HG03025 (cell line): ENCODE measurements at regions not wholly inside any gene's neighbourhood (a gene's known extent, or its start where the extent isn't known, plus 50 kb on each side); places are given as distances from the start of the nearest gene placed in this dataset.
"Not testable (repeated sequence)": the region's sequence is repeated elsewhere in the genome, so short reads cannot be mapped to it uniquely, and the experiment has no call there.

Experiments used
- ATAC-seq: cut with Tn5 transposase; IDR thresholded peaks from one replicate; pipeline ENCODE4 v1.9.1; 2021; ENCODE audit warnings: mild to moderate bottlenecking, moderate library complexity; ENCODE audit not compliant: unreplicated experiment, low FRiP score

DNA sequence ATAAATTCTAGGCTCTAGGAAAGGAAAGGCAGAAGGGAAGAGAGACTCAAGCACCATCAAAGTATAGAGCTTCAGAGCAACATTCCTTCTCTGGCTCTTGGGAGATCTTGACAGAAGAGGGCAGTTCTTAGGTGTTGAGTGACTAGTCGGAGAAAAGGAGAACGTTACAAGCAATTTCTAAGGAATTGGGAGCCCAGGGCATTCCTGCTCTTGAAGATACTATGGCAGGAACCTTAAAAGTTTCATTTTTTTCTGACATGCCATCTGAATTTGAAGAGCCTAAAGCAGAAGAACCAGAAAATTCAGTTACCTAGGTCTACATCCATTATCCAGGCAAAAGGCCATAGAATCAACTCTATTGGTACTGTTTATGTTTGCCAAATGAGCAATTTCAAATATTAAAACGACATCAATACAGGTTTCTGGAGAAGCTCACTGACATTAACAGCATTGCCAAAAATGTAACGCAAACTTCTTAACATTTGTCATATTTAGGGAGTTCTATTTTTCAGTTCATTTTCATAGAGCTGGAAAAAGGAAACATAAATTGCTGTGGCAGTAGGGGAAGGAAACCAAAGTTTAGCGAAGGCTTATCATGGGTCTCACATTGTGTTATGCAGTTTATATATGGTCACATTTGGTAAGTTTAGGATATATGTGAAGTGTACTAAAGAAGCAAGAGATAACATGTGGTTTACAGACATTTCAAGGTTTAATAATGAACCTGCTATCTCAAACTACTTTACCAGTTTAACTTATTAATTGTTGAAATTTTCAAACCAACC, 210.1 kb upstream of the NRIP1 start:
- no peak for ATAC-seq

DNA sequence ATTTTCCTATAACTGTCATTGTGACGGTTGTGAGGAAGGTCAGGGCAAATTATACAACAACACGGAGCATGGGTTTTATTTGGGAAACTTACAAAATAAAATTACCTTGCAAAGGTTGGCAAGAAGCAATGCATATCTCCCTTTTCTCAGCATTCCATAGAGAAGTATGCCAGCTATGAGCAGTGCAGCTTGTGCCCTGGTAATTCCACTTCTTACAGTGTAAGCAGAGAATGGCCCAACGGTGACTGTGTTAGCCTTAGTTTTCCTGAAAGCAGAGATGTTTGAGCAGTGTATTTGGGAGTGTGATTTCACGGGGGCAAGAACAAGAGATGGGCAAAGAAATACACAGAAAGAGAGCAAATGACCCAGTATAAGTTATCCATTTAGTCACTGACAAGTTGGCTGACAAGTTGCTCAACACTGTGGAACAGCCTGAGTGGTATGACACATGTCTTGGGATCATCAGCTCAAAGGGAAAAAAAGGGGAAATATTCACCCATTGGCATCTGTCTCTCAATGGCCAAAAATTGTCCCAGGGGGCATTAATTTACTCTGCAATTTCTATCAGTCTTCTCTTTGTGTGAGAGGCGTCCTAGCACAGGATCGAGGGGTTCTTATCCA, 210.9 kb upstream of the NRIP1 start:
- ATAC-seq, result no peak

DNA sequence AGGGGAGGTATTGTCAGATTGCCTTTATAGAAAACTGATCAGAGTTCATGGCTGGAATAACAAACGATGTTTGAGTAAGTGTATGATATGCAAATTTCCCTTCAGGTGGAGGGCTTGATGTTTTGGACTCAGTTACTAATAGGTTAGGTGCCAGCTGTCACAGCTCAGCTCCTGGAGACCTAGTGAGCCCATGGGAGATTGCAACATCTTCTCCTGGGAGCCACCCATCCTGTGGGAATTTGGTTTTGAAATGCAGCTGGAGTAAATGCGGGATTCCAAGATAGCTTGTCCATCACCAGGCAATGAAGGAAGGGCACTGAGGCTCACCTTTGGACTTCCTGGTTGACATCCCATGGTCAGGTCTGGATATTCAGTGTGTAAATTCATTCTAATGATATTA, 211.4 kb upstream of the NRIP1 start:
- ATAC-seq, result no peak

DNA sequence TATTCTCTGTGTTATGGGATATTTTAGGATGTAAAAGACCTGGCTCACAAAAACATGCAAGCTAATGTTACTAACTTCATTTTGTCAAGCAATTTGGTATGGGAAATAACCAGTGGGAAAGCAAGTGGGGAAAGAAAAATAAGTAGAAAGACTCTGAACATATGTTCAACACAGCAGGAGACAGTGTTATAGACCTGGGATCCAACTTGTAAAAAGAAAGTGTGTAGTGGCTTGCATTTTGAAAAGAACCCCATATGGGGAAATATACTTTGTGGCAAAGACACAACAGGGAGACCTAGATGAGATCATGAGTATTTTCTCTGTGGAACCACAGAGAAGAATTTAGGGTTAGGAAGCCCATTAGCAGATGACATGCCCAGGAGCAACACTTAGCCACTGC, 212.7 kb upstream of the NRIP1 start:
- no peak for ATAC-seq

DNA sequence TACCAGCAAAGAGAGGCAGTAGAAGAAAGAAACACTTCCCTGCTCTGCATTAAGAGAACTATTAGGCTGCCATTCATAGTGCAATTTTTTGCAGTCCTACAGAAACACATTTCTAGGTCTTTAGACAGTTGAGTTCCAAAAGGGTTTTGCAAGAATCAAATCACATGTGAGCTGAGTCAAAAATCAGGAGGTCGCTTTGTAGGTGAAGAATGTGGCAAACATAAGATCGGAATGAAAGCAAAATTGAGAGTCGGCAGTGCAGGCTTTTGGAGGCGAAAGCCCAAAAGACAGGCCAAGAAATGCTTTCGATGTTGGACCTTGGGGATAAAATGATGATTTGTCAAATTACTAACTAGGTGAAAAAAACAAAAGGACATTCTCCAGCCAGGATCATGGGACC, 213.5 kb upstream of the NRIP1 start:
- ATAC-seq, result no peak

DNA sequence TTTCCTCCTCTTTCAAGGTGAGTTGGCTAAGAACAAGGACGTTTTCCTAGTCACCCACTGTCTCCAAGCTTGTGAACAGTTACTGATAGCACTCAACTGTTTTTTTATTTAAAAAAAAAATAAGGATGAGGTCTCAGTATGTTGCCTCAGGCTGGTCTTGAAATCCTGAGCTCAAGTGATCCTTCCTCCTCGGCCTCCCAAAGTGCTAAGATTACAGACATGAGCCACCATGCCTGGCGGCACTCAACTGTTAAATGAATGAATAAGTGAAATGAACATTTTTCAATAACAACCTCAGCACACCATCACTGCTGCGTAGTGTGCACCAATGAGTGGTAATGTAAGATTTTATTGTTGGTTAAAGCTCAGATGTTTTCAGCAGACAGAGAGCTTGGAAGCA, 214.1 kb upstream of the NRIP1 start:
- no peak for ATAC-seq

DNA sequence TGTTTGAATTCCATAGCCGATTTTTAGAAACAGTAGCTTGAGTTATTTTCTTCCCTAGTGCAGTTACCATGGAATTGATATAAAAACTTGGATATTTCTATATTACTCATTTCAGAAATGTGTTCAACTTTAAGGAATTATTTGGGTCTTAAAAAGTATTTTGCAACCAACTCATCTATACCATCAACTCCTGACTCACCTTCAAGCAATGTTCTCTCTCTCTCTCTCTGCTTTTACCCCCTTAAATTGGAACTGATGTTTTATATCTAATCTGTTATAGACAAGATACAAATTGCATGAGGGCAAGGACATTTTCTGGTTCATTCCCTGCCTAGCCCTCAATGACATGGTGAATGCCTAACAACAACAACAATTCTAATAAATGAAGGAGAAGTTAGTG, 214.7 kb upstream of the NRIP1 start:
- ATAC-seq, result no peak

DNA sequence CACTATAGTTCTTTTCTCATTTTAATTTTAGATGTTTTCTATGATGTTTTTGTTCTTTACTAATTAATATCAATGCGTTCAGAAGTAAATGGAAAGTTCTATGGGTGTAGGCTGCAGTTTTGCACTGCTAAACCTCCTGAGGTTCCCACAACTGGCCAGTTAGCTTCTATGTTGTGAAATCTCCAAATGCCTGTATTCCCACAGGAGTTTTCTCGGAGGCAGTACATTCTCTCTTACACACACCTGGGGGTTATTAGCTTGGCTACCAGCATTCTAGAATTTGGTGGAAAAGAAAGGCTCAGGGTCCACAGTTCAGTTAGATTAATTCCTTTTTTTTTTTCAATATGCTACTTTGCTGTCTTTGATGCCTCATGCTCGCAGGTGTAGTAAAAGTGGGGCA, 216.9 kb upstream of the NRIP1 start:
- no peak for ATAC-seq

DNA sequence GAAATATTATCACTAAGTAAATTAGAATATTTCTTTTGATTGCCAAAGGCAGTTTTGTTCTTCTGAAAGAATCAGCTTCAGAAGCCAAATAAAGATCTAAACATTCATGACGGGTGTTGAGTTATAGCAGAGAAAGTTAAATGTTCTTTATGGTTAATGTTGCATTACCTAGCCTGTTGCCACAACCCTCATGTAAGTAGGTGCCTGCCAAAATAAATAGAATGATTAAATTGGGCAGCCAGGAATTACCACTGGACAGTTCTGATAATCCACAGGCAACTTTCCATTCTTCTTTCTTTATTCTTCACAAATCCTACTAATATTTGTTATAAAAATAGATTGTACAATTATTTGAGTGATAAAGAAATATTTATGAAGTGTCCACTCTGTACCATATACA, 217.9 kb upstream of the NRIP1 start:
- ATAC-seq, result no peak

DNA sequence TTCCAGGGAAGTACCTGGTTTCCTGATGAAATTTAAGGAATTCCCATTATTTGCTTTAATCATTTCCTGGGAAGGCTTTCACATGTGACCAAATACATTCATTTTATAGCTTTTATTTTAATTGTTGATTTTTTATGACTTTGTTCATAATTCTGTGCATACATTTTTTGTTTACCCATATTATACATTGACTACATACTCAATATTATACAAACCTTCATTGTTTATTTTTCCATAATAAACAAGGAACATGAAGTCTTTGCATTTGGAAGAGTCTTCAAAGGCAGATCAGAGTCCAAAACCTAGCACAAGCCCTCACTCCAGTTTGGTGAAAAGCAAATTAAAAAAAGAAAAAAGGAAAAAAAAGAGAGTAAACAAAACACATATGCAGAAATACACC, 218.3 kb upstream of the NRIP1 start:
- ATAC-seq, result no peak

DNA sequence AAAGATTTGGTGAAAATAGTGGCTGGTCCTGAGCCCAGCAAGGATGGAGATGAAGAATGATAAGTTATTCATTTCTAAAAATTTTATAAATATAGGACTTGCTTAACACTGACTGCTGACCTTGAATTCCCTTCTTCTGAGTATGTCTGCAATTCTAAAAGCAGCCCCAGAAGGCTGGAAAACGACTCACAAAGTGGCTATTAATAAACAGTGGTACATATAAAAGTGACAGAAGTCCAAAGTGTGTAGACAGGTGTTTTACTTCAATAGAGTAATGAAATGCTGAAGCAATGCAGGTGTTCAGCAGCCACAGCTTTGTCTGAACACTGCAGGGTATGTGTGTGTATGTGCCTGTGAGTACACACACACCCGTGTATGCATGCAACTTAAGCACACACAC, 219.0 kb upstream of the NRIP1 start:
- ATAC-seq, result no peak

DNA sequence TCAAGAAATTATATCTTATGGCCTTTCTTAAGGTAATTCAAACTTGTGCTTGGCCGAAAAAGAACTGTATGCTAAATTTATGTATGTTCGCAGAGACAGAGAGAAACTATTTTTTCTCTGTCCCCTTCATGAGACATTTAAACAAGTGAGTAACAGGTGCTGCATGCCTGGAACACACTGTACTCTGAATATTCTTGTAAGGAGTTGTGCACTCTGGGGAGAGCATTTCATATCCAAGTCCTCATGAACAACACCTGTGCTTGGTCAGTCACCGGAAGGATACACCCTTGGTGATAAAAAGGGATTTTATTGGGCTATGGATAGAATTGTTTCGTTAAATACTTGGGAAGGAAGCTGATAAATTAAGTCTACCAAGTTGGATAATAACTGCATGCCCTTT, 220.8 kb upstream of the NRIP1 start:
- no peak for ATAC-seq

DNA sequence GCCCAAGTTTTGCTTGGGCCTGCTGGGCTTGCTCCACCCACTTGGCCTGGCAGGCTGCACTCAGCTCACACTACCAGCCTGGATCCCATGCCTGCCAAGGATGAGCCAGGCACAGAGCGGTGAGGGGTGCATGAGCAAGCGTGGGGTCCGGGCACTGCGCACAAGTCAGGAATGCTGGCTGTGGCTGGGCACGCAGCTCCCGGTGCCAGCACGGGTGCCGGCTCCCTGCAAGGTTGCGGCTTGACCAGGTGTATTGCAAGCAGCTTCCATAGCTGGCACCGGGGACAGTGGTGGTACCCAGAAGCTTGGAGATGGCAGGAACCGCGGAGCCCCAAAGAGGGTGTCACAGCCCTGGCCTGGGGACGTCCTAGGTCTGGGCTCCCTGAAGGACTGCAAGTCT, 224.4 kb upstream of the NRIP1 start:
- no peak for ATAC-seq

DNA sequence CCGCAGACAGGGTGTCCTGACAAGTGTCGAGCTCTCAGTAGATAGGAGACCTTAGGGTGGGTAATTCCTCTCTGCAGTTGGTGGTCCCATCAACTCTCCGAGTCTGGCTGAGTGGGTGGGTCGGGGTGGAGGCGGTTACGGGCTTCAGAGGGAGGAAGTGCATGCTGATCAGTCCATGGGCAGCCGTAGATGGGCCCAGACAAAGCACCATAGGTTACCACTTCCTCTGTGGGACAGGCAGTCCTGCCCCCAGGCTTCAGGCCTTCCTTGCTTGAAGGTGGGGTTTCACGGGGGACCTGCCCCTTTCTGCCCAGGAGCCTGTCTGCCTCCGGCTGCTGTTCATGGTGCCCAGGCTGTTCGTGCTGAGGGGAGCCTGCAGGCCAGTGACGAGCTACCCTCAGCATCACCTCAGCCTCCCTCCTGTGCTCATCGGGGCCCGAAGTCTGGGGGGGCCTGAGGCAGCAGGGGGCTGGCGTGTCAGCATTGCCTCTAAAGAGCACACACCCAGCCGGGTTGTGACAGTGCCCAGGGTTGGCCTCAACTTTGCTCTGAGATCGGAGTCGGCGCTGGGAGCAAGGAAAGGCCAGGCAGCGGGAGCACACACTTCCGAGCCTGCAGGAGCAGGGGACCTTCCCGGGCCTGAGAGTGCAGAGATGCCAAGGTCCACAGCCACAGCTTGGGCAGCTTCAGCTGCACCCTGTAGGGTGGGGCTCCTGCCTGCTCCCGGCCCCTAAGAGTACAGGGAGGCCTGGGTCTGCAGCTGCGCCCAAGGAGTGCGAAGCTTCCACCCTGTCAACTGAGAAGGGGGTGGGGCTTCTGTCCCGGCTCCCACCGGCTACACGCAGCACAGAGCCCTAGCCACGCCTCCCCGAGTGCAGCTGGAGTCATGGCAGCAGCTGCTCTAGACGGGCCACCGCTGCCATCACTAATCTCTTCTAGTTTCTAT, 225.4 kb upstream of the NRIP1 start:
- no peak for ATAC-seq

DNA sequence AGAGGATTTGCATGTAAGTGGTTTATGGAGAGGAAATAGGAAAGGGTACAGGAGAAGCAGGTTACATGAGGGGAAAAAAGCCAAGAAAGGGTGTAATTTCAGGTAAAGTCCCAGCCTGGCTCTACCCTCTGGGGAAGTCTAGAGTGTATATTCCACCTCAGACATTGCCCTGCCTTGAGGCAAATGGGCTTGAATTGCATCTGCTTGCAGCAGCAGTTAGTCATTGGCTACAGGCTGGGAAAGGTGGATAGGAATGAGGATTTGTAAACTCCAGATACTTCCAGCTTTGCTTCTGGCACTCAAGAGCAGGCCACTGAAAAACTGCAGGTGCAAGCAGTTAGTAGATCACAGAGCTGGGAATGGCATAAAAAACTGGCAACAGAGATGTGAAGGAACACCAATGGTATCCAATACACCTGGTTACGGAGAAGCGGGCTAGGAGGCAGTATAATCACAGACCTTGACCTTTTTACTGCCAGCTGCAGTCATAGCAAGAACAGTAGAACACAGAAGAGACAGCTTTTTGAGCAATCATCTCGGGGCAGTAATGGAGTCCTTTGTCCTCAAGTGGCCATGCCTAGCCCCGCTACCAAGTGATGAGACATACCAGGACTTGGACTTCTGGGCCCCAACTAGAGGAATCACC, 226.9 kb upstream of the NRIP1 start:
- no peak for ATAC-seq

DNA sequence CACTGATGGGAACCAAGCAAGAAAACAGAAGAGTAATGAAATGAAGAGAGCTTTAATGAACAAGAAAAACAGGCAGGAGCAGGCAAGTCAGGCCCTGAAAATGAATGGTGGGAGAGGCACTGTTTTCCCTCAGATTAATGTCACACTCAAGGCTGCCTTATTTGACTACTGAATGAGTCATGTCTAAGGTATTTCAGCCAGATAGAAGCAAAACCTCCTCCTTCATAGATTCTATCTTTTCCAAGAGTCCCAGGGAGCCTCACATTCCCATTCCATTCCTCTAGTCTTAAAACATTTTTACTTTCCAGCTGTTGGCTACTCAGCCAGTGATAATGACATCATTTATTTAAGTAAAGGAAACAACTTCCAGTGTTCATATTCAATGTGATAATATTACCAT, 228.4 kb upstream of the NRIP1 start:
- ATAC-seq, result no peak

DNA sequence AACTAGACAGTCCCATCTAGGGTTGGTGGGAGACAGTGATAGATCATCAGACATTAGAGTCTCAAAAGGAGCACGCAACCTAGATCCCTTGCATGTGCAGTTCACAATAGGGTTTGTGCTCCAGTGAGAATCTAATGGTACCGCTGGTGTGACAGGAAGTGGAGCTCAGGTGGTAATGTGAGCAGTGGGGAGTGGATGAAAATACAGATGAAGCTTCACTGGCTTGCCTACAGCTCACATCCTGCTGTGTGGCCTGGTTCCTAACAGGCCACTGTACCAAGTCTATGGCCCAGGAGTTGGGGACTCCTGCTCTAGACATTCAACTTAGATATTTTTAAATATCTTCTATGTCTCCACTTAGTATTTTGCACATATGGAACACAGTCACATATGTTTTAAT, 231.1 kb upstream of the NRIP1 start:
- no peak for ATAC-seq

DNA sequence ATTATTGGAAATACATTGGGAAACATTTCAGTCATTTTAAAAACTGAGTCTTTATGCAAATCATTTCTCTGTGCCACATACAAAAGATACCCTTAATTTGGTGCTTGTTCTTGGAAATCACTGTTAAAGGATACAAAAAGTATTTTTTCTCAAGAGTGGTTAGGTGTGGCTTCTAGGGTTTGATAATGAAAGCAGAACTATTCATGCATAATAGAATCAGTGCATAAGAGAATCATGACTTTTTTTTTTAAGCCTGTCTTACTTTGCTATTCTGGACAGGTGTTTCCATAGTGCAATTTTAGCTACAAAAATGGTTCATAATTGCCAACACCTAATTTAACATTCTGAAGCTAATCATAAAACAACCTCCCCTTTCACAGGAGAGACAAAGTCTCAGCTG, 233.0 kb upstream of the NRIP1 start:
- ATAC-seq, result no peak

DNA sequence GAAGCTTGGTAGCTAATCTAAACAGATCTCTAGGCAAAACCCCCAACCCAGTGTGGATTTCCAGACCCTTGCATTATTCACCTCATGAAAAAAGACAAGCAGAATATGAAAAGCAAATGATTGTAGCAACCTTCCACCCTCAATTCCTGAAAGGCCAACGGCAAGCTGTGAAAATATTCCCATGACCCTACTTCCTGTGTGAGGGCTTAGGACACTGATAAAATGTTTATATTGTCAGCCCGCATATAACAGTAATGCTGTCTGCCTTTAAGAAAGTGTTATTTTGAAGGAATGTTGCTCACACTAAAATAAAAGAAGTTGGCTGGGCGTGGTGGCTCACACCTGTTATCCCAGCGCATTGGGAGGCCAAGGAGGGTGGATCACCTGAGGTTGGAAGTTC, 233.5 kb upstream of the NRIP1 start:
- ATAC-seq, result no peak

DNA sequence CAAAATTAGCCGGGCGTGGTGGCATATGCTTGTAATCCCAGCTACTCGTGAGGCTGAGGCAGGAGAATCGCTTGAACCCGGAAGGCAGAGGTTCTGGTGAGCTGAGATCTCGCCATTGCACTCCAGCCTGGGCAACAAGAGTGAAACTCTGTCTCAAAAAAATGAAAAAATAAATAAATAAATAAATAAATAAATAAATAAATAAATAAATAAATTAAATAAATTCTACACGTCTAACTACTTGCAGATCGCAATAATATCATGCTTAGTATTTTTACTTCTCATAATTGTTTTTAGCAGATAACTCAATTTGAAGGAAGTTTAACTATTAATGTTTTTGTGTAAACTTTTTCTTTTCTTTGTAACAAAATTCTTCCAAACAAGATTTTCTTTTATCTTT, 234.0 kb upstream of the NRIP1 start:
- ATAC-seq, result not testable (repeated sequence)

DNA sequence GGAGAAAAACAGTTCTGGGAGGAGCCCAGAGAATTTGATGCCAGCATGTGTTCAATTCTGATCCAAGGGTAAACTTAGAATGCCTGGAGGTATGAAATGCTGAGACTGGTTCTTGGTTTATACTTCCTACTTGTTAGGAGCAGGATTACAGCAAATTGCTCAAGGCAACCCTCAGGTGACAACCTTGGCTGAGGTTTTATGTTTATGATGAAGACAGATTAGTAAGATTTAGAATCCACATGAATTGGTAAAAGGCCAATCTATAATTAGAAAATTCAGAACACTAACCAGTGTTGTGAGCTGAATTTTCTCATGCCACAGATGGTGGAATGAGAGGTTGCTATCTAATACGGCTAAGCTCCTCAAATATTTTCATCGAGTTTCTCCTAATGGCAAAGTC, 235.3 kb upstream of the NRIP1 start:
- ATAC-seq, result no peak
